OCI-LY3 (cell line): ENCODE measurements at regions not wholly inside any gene's neighbourhood (a gene's known extent, or its start where the extent isn't known, plus 50 kb on each side); places are given as distances from the start of the nearest gene placed in this dataset.

Experiments used
- CTCF ChIP-seq: fragments of 200-600, 300-600 bp; sonication (generic); IDR thresholded peaks from 2 replicates; pipeline ENCODE4 v1.5.1; 2014; ENCODE audit warnings: antibody characterized with exemption, low read length, low read depth
- EZH2phosphoT487 ChIP-seq: fragments of 200-600 bp; shearing (Covaris generic); IDR thresholded peaks from 2 replicates; pipeline ENCODE4 v1.6.1; 2018; ENCODE audit warnings: antibody characterized with exemption, mixed run types, low read depth

GRCh38 chr1:38207906-38208305 is 161.3 kb upstream of the POU3F1 start:
- TF ChIP-seq CTCF (no peak), EZH2phosphoT487 (no peak)
